Posterior cingulate gyrus (tissue), 11 donors: ENCODE measurements at regions not wholly inside any gene's neighbourhood (a gene's known extent, or its start where the extent isn't known, plus 50 kb on each side); places are given as distances from the start of the nearest gene placed in this dataset.

ENCODE experiments used
- DNase-seq, 10 donors: peaks; one replicate each; pipeline versions ENCODE4 v3.0.0 to v3.0.0-alpha.2; 2020 to 2021; ENCODE audit warnings: mixed read lengths in 3 of 10
- intact Hi-C: fragments of 100-400 bp; cut with DNase I; formaldehyde crosslinking; loops from one replicate; pipeline ENCODE4 v1.15.1; 2023

DNA sequence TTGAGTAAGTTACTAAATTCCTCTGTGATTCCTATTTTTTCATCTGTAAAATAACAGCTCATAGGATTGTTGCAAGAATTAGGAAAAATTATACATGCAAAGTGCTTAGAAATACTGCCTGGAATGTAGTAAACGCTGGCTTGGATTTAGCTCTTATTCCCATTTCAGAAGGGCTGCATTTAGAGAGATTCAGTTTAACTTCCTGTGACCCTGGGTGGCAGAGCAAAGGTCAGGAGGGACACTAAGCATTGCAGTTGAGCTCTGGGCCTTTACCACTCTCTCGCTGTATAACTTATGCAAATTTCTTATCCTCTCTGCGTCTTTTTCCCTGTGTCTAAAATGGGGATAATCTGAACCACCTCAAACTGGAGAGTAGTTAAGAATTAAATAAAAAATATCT, 241.0 kb upstream of the POU3F1 start:
- no peak for DNase-seq
- intact Hi-C loops: no loop called here

DNA sequence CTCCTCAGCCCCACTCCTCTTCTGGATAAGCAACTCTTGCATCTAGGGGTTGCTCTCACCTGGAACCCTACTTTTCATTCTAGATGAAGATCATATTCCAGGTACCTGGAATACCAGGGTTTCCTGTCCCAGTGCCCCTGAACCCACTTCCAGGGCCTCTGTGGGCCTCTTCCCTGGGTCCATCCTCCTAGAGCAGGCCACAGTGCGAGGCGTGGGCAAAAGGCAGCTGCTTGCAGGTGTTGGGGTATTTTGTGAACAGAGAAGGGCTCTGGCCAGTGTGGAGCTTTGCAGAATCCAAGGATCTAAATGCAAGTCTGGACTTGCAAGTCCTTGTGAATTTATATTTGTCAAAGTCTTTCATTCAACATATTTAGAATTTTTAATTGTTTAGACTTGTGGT, 240.4 kb upstream of the POU3F1 start:
- intact Hi-C loops: no loop called here
- no peak for DNase-seq

DNA sequence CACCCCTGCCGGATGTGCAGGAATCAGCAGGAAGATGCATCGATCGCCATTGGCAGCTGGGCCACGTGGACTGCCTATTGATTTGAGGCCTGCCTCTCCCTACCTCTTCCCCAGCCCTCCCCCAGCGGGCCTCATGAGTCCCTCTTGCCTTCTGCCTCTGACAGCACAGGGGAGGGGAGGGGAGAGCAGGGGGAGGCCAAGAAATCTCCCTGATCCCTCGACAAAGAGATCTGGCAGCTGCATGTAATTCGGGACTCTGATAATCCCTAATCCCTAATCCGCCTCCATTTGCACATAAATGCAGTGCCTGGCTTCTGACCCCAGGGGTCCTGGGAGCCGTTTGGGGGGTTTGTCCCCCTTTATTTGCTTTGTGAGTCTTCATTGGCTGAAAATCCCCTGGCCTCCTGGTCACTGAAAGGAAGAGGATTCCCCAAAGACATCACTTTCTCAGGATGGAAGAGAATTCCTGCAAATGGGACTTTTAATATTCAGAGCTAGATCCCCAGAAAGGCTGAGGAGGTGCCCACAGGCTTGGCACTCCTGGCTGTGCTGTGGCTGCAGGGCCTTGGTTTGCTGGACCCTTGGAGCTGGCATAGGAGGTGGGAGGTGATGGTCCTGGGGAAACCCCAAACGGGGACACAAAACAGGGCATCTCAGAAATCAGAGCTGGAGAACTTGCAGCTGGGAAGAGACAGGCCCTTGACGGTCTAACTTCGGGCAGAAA, 239.4 kb upstream of the POU3F1 start:
- intact Hi-C loops: no loop called here
- DNase-seq: peak in 1 of 10 donors; percentile 66

DNA sequence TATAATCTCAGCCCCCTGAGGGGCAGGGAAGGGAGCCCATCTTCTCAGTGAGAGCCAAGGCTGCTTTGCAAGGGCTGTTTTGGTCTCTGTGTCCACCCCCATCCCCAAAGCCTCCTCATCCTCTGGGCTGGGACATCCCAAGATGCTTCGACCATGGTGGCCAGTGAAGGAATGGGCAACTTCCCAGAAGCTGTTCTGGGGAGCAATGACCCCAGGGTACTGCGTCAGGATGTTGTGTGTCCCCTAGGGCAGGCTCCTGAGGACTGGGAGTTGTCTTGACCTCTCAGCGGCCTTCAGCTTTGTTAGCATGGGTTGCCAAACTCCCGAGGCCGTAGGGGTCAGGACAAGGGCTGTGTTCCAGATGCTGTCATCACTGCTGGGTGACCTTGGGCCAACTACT, 238.4 kb upstream of the POU3F1 start:
- DNase-seq: no peak
- intact Hi-C loops: no loop called here

DNA sequence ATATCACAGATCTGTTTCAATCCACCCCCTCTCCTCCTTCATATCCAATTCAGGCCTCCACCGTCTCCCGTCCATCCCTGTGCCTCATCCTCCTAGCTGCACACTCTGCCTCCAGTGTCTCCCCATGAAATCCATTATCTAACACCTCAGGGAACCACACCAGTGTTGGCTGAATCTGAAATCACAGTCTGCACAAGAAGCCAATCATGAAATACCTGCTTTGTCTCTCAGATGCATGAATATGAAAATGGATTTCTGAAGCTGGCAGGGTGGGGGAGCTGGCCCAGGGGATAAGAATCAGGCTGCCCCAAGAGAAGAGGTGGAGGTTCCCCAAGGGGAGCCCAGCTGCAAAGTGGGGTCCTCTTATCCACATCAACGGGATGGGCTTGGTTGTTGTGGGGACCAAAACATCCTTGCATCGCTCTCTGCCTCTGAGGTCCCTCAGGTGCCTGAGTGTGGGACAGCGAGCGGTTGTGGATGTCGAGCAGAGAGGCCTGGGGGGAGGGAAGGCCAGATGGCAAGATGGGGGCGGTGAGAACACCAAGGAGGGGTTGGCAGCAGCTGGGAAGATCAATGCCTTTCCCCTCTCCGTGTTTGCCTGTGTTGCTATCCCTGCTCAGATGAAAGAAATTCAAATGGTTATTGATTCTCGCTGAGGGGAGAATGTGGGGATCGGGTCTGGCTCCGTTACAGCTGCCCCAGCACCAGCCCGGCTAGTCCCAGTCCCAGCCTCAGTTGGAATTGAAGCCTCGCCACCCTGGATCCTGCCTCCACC, 237.3 kb upstream of the POU3F1 start:
- DNase-seq: no peak
- intact Hi-C loops: no loop called here

DNA sequence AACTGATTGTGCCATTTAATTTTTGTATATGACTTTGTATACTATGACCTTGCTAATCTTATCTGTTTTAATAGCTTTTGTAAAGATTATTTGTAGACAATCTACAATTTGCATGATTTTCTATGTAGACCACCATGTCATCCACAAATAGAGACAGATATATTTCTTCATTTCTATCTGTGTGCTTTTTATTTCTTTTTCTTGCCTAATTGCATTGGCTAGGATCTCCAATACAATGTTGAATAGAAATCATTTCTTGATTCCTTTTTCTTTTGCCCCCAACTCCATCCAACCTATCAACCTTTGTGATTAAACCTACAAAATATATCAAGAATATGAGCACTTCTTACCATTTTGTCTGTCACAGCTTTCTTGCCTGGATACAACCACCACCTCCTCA, 232.6 kb upstream of the POU3F1 start:
- intact Hi-C loops: no loop called here
- DNase-seq: no peak

DNA sequence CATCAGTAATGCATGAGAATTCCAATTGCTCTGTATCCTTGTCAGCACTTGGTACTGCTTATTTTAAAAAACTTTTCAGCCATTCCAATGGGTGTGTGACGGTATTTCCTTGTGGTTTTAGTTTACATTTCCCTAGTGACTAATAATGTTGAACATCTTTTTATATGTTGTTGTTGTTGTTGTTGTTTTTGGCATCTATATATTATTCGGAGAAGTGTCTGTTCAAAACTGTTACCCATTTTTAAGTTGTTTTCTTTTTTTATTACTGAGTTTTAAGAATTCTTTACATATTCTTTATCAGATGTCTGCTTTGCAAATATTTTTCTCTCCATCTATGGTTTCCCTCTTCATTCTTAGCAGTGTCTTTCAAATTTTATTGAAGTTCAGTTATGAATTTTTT, 231.1 kb upstream of the POU3F1 start:
- DNase-seq: no peak
- intact Hi-C loops: no loop called here

DNA sequence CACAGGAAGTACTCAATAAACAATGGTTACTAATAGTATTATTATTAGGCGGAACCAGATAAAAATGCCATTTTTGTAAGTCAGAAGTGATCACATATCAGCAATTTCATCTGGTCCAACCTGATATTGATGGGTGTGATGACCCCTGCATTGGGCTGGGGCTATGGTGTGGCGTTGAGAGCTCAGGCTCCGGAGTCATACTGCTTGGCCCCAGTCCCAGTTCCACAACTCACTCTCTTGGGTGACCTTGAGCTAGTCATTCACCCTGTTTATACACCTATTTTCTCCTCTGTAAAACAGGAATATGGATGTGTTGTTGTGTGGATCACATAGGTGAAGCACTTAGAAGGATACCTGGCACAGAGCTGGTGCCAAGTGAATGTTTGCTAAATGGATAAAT, 229.4 kb upstream of the POU3F1 start:
- no peak for DNase-seq
- intact Hi-C loops: no loop called here

DNA sequence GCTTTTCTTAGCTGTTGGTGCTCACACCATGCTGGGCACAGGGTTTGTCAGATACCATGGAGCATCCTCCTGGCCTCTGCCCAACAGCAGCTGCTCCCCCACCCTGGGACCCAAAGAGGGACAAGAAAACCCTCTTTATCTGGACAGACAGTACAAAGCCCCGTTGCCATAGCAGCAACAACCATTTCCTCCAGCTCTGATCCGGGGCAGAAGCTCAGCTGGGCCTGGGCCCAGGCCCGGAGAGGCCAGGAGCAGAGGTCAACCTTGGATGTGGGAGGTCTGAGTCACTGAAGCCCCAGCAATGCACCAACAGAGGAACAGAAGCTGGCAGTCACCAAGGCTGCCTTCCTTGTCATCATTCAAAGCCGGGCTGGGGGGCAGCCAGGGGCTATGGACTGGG, 228.4 kb upstream of the POU3F1 start:
- DNase-seq: peak in 1 of 10 donors; percentile 79

DNA sequence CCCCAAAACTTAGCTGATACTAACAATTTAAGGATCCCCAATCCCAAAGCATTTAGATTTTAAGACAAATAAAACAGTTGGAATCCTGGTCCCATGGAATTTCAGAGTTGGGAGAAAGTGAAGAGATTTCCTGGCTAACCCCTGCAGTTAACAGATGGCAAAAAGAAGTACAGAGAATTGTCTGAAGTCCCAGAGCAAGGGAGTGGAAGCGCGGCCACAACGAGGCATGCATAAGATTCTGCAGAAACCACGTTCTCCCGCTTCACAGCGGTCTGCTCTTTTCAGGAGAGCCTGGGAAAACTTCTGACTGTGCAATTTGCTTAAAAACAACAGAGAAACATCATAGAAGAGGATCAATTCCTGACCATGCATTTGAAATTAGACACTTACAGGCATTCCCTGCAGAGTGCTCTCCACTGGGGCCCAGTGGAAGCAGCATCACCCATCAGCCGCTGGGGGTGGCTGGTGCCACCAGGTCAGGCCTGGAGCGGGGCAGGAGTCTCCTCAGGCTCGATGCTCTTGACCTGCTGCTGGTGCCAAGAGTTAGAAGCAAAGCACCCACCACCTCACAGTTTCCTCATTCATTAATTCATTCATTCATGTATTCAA, 226.7 kb upstream of the POU3F1 start:
- DNase-seq: peak in 1 of 10 donors; percentile 43
- intact Hi-C loops: no loop called here

More for the DNA sequence above, 228.4 kb upstream of the POU3F1 start:
- intact Hi-C loops: no loop called here

DNA sequence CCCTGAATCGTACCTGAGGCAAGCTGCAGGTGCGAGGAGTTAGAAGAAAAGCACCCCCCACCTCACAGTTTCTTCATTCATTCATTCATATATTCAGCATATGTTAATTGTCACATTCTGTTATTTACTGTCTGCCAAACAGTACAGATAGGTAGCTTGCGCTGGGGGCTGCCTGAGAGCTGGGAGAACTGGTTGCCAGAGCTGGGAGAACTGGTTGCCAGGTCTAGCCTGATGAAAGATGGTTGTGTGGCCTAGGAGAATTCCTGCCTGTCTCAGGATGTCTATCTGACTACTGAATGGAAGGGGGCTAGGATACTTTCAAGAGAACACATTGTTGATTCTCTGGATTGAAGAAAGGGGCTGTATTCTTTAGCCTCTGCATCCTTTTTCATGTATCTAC, 225.9 kb upstream of the POU3F1 start:
- peak in 1 of 10 donors; percentile 38 for DNase-seq
- intact Hi-C loops: no loop called here

DNA sequence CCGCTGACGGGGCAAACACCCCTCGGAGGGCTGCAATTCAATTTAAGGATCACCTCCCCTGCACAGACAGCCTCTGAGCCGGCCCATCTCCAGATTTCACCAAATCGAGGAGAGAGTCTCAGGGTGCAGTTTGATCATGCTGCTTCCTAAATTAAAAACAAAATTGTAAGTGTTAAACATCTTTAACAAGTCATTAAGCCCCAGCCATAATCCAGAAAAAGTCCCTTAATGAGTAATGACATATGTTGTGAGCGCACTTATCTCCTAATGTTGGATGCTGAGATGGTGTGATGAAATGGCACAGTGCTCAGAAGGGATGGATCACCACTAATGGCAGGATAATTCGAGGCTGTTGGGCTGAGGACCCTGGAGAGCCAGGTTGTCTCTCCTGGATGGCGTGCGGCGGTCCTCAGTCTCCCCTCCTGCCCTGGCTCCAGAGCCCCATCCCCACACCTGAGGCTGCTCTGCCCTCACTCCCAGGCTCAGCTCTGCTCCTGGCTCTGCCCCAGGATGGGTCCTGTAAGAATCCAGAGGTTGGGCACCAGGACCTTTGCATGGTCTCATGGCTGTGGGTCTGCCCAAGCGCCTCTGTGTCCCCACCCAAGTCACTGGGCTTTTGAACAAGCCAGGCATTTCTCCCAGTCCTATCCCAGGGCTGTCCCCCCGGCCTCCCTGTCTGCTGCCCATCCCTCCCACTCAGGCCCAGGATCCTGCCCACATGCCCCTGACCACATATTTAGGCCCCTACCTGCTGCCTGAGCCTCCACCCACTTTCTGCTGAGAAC, 224.4 kb upstream of the POU3F1 start:
- DNase-seq: peak in 1 of 10 donors; percentile 70
- intact Hi-C loops: no loop called here

DNA sequence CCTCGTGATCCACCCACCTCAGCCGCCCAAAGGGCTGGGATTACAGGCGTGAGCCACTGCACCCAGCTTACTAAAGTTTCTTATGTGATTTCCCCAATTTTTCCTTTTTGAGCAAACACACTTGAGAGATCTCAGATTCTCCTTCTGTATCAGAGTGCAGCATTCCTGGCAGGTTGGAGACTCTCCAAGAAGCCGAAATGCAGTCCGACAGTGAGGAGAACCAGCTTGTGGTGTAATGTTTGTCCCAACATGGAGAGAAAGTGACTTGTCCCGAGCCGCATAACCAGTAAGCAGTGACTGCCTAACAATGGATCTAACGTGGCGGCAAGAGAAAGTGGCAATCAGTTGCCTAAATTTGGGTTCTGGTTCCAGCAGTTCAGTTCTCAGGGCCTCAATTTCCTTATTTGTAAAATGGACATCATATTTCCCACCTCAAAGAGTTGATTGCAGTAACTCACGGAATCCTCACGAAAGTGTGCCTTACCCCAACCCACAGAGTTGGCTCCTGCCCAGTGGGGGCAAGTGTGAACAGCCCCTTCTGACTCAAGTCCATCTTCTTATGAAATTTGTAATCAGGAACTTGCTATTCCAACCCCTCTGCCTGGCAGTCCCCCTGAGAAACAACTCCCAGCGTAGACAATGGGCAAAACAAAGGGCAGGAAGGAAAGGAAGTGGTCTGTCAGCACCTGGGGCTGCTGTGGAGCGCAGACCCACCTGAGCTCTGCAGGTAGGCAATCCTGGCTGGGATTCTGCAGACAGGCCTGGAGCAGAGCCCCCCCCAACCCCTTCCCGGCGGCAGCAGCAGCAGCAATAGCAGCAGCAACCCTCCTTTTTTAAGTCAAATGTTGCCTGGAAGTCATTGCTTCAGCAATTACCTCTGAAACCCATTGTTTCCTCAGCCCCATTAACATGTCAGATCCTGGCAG, 223.6 kb upstream of the POU3F1 start:
- intact Hi-C loops: no loop called here
- DNase-seq: peak in 1 of 10 donors; percentile 21

DNA sequence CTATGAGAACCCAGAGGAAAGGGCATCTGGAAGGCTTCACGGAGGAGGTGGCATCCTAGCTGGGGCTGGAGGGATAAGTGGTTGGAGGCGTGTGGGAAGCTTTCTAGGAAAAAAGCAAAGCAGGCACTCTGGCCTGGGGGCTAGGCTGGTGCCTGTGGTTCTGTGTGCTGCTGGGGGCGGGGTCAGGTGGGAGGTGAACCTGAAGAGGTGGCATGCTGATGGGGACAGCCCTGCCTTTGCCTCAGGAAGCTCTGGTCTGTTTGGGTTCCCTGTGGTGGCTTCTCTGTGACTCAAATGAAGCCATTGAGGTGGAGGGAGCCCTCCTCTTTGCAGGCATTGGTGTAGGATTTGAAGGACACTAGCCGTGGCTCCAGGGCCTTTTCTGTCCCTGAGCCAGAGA, 221.6 kb upstream of the POU3F1 start:
- DNase-seq: peak in 2 of 10 donors; percentile 25 to 69

DNA sequence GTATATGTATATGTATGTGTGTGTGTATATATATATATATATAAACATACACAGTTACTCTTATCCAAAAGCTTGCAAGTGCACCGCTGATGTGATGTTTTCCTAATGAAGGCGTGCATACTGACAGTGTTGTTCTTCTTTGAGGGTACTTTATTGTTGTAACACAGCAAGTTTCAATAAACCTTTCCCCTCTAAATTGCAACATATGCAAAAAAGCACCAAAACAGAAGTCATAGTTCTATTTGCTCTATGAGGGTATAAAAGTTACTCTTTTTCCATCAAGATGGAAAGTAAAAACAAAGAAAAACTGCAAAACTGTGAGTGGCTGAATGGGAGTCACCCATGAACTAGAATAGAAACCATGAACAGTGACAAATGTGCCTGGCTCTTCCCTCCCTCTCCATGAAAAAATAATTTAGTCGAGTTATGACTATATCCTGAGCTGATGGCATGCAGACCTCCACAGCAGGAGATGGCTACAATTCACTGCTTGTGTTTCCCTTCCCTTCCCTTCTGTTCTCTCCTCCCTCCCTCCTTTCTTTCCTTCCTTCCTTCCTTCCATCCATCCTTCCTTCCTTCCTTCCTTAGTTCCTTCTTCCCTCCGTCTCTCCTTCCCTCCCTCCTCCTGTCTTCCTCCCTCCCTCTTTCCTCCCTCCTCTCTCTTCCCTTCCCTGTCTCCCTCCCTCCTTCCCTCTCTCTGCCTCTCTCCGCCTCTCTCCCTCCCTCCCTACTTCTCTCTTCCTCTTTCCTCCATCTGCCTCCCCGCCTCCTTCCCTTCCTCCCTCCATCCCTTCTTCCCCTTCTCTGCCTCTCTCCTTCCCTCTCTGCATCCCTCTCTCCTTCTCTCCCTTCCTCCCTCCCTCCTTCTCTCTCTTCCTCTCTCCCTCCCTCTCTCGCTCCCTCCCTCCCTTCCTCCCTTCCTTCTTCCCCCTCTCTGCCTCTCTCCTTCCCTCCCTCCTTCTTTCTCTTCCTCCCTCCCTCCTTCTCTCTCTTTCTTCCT, 220.7 kb upstream of the POU3F1 start:
- intact Hi-C loops: no loop called here
- no peak for DNase-seq

More for the DNA sequence above, 221.6 kb upstream of the POU3F1 start:
- intact Hi-C loops: no loop called here

DNA sequence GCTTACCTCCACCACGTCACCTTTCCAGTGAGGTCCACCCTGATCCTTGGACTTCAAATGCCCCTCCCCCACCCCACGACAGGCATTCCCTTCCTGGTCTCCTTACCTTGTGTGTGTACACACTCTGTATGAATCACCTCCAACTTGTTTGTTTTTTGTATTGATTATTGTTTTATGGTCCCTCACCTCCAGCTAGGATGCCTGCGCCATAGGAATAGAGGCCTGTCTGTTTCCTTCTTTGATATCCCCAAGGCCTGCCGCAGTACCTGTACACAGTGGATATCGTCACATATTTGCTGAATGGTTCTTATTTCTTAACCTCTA, 219.6 kb upstream of the POU3F1 start:
- intact Hi-C loops: no loop called here
- no peak for DNase-seq

DNA sequence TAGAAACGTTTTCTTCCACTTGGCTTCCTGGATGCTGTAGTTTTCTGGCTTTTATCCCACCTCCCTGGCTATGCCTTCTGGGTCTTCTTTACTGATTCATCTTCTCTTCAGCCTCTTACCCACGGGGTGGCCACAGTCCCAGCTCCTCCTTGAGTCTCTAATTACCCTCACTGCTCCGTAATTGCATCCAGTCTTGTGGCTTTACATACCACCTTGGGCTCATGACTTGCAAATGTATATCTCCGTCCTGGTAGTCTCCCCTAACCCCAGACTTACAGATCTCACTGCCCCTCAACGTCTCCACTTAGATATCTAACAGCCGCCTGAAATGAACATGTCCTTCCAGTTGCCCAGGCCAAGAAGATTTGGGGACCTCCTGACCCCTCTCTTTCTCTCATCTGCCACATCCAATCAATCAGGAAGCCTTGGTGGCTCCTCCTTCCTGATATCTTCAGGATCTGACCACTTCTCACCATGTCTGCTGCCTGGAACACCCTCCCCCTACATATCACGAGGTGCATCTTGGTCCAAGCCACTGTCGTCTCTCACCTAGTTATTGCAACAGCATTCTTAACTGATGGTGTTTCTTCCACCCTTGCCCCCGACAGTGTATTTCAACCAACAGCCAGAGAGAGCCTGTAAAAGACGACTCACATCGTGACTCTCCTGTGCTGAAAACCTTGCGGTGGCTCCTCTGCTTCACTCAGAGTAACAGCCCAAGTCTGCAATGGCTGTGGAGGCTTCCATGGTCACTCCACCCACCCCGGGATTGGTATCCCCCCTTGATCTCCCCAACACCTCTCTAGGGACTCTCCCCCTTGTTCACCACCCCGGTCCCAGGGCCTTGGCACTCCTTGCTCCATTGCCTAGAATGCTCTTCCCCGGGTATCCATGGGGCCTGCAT, 219.0 kb upstream of the POU3F1 start:
- intact Hi-C loops: no loop called here
- DNase-seq: peak in 2 of 10 donors; percentile 22 to 35

DNA sequence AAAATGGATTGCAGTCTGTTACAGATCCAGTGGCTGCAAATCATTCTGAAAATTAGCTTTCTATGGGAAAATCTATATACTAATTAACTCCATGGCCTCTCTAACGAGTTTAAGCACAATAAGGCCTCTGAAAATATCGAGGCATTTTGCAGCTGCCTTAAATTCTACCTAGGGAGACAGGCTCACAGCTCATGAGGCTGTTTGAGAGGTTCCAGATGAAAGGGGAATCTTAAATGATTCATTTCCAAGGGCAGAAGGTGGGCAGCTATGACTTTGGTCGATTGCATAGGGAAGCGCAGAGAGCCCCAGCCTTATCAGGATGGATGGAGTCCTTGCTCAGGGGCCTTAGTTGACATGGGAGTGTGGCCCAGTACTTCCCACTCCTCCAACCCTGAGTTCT, 216.8 kb upstream of the POU3F1 start:
- intact Hi-C loops: no loop called here

More for the DNA sequence above, 216.8 kb upstream of the POU3F1 start:
- DNase-seq: peak in 1 of 10 donors; percentile 59
